ENCODE measurements at regions not wholly inside any gene's neighbourhood (a gene's known extent, or its start where the extent isn't known, plus 50 kb on each side); places are given as distances from the start of the nearest gene placed in this dataset.

- Mint-ChIP-seq H3K4me3 (no peak overlapping the region), H3K4me1 (peaks cover 33 to 44% of the 10 kb centered on the region in 2 donors), H3K36me3 (no peaks in the 10 kb centered on the region), H3K27me3 (ENCODE audit: low read depth in 2 of 2) (no peaks in the 10 kb centered on the region), H3K27ac (no peak overlapping the region), H3K9me3 (no peaks in the 10 kb centered on the region)
- Histone ChIP-seq H3K4me3 (ENCODE audit: low read length) (no peak overlapping the region), H3K36me3 (ENCODE audit: control insufficient read depth, insufficient read depth, low read length) (no peaks in the 10 kb centered on the region), H3K9me3 (ENCODE audit: control insufficient read depth, insufficient read depth, low read length) (no peaks in the 10 kb centered on the region), H3K27me3 (ENCODE audit: control insufficient read depth, insufficient read depth, low read length) (no peaks in the 10 kb centered on the region), H3K4me1 (ENCODE audit: control insufficient read depth, insufficient read depth, low read length) (peaks cover 15% of the 10 kb centered on the region), H3K27ac (ENCODE audit: low read length) (no peak overlapping the region)
- DNase-seq, result no peak
- intact Hi-C loops (cut with micrococcal nuclease), result no loop called here
- TF ChIP-seq CTCF (IDR thresholded peaks at IDR 0.05), result no peak
- no peak for ATAC-seq
- 98% methylated on average over 3 of the region's 3 CpGs for WGBS (ENCODE audit: insufficient coverage)
Measured at GRCh38 chr13:31895691-31896090, 135.9 kb upstream of the FRY start.

GRCh38 chr13:31896427-31896826 lies 135.1 kb upstream of the FRY start:
- TF ChIP-seq CTCF (IDR thresholded peaks at IDR 0.05), result no peak
- no peaks in the 10 kb centered on the region for H3K27me3 ChIP-seq (ENCODE audit: control insufficient read depth, insufficient read depth, low read length)
- H3K4me3 Mint-ChIP-seq, result no peak overlapping the region
- peaks cover 15% of the 10 kb centered on the region for H3K4me1 ChIP-seq (ENCODE audit: control insufficient read depth, insufficient read depth, low read length)
- DNase-seq, result no peak
- peak overlapping the region in 1 of 2 donors; percentile 41 for H3K27ac Mint-ChIP-seq
- no peak for ATAC-seq
- intact Hi-C loops (cut with micrococcal nuclease), result no loop called here
- no peaks in the 10 kb centered on the region for H3K36me3 ChIP-seq (ENCODE audit: control insufficient read depth, insufficient read depth, low read length)
- 39% methylated on average over 2 of the region's 2 CpGs for WGBS (ENCODE audit: insufficient coverage)
- H3K4me3 ChIP-seq (ENCODE audit: low read length), result no peak overlapping the region
- no peak overlapping the region for H3K27ac ChIP-seq (ENCODE audit: low read length)
- no peaks in the 10 kb centered on the region for H3K27me3 Mint-ChIP-seq (ENCODE audit: low read depth in 2 of 2)
- H3K36me3 Mint-ChIP-seq, result no peaks in the 10 kb centered on the region
- H3K9me3 ChIP-seq (ENCODE audit: control insufficient read depth, insufficient read depth, low read length), result no peaks in the 10 kb centered on the region
- no peaks in the 10 kb centered on the region for H3K9me3 Mint-ChIP-seq
- H3K4me1 Mint-ChIP-seq, result peaks cover 33 to 44% of the 10 kb centered on the region in 2 donors

DNA sequence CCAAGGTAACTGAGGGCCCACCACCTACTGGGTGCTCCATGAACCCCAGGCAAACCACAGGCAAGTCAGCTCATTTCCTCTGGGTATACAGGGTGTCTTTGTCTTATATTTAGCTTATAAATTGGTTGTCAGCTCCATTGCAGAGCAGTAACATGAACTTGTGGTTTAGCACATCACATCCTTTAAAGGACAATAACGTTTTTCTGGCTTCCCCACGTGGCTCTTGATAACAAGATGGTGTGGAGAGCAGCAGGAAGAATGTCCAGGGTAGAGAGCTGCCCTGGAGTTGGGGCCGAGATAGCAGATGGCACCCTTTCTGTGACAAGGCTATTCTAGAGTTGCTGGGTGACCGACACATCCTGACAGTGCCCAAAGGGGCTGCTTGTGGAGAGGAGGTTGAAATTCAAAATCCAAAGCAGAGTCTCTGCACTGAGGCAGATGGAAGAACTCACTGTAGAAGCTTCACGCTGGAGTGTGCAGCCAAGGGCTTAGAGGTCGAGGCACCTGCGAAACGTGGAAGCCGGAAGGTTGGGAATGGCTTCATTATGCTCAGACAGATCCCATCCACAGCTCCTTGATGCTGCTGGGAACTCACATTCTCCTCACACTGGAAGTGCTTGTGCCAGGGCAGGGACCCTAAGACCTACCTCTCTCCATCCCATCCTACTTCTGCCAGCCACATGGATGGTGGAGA lies 133.0 kb upstream of the FRY start:
- Mint-ChIP-seq H3K4me3 (peak overlapping the region; percentile 37), H3K4me1 (peaks cover 40 to 51% of the 10 kb centered on the region in 2 donors), H3K27me3 (ENCODE audit: low read depth in 2 of 2) (no peaks in the 10 kb centered on the region), H3K9me3 (no peaks in the 10 kb centered on the region), H3K36me3 (no peaks in the 10 kb centered on the region), H3K27ac (peak overlapping the region; percentile 36 to 42)
- no peak for DNase-seq
- Histone ChIP-seq H3K9me3 (ENCODE audit: control insufficient read depth, insufficient read depth, low read length) (no peaks in the 10 kb centered on the region), H3K4me3 (ENCODE audit: low read length) (no peak overlapping the region), H3K27ac (ENCODE audit: low read length) (no peak overlapping the region), H3K4me1 (ENCODE audit: control insufficient read depth, insufficient read depth, low read length) (peaks cover 20% of the 10 kb centered on the region), H3K27me3 (ENCODE audit: control insufficient read depth, insufficient read depth, low read length) (no peaks in the 10 kb centered on the region), H3K36me3 (ENCODE audit: control insufficient read depth, insufficient read depth, low read length) (no peaks in the 10 kb centered on the region)
- peak; percentile 59 to 74 (median 59) for ATAC-seq
- no peak for TF ChIP-seq CTCF (IDR thresholded peaks at IDR 0.05)
- intact Hi-C loops (cut with micrococcal nuclease), result no loop called here
- WGBS (ENCODE audit: insufficient coverage), result 51% methylated on average over 9 of the region's 9 CpGs

- no peak overlapping the region for H3K27ac Mint-ChIP-seq
- no peaks in the 10 kb centered on the region for H3K27me3 ChIP-seq (ENCODE audit: control insufficient read depth, insufficient read depth, low read length)
- H3K27ac ChIP-seq (ENCODE audit: low read length), result no peak overlapping the region
- H3K36me3 Mint-ChIP-seq, result no peaks in the 10 kb centered on the region
- TF ChIP-seq CTCF (IDR thresholded peaks at IDR 0.05), result no peak
- no peaks in the 10 kb centered on the region for H3K27me3 Mint-ChIP-seq (ENCODE audit: low read depth in 2 of 2)
- intact Hi-C loops (cut with micrococcal nuclease), result no loop called here
- H3K9me3 Mint-ChIP-seq, result no peaks in the 10 kb centered on the region
- peaks cover 17% of the 10 kb centered on the region for H3K4me1 ChIP-seq (ENCODE audit: control insufficient read depth, insufficient read depth, low read length)
- no peak for ATAC-seq
- 98% methylated on average over 2 of the region's 2 CpGs for WGBS (ENCODE audit: insufficient coverage)
- no peak overlapping the region for H3K4me3 ChIP-seq (ENCODE audit: low read length)
- H3K9me3 ChIP-seq (ENCODE audit: control insufficient read depth, insufficient read depth, low read length), result no peaks in the 10 kb centered on the region
- no peaks in the 10 kb centered on the region for H3K36me3 ChIP-seq (ENCODE audit: control insufficient read depth, insufficient read depth, low read length)
- DNase-seq, result no peak
- H3K4me3 Mint-ChIP-seq, result no peak overlapping the region
- H3K4me1 Mint-ChIP-seq, result peaks cover 37 to 49% of the 10 kb centered on the region in 2 donors
Measured at GRCh38 chr13:31901985-31902384, 129.6 kb upstream of the FRY start.

All from natural killer cell (primary cell).